GM18909 (cell line): ENCODE measurements at regions not wholly inside any gene's neighbourhood (a gene's known extent, or its start where the extent isn't known, plus 50 kb on each side); places are given as distances from the start of the nearest gene placed in this dataset.

ENCODE experiments used
- ATAC-seq: cut with Tn5 transposase; IDR thresholded peaks from one replicate; pipeline ENCODE4 v1.9.1; 2021; ENCODE audit warnings: mild to moderate bottlenecking; ENCODE audit not compliant: unreplicated experiment, poor library complexity

DNA sequence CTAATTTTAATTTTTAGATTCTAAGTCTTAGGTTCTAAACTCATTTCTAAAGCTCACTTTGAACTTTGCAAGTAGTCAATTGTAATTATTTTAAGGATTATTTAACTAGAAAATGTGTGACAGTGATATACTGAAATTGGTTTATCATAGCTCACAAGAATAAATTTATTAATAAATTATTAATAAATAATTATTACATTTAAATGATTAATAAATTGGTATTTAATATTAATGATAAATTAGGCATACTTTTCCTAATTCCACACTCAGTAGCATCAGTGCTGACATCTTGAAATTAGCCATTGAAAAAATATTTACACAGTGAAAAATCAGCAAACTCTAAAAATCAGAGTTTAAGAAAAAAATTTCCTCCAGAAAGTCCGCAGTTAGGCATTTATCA, 433.7 kb downstream of the FIGN start:
- ATAC-seq = no peak

DNA sequence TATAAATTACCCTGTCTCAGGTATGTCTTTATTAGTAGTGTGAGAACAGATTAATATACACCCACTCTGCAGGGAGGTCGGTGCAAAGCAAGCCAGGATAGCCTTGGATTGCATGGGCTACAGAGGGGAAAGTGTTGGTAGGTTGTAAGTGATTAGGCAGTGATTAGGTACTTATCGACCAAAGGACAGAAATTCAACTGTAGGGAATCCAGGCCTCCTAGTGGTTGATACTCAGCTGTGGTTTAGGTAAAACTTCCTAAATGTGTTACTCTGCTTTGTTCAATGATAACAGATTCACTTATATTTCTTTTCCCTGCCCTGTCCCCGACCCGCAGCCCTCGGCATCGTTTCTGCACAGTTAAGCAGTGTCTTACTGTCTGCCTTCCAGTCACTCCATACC, 444.0 kb downstream of the FIGN start:
- ATAC-seq = no peak

DNA sequence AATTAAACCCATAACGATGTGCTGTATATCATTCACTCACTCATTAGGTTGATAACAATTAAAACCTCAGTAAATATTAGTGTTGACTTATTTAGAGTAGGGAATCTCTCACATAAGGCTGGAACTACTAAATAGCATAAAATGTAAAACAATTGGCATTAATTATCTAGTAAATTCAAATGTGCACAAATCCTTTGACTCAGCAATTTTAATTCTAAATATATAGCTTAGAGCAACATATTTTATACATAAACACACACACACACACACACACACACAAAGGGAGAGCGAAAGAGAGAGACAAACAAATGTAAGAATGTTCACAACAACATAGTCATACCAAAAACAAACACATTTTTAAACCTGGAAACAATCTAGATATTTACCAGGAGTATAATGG, 443.1 kb upstream of the KCNH7 start:
- ATAC-seq = no peak

DNA sequence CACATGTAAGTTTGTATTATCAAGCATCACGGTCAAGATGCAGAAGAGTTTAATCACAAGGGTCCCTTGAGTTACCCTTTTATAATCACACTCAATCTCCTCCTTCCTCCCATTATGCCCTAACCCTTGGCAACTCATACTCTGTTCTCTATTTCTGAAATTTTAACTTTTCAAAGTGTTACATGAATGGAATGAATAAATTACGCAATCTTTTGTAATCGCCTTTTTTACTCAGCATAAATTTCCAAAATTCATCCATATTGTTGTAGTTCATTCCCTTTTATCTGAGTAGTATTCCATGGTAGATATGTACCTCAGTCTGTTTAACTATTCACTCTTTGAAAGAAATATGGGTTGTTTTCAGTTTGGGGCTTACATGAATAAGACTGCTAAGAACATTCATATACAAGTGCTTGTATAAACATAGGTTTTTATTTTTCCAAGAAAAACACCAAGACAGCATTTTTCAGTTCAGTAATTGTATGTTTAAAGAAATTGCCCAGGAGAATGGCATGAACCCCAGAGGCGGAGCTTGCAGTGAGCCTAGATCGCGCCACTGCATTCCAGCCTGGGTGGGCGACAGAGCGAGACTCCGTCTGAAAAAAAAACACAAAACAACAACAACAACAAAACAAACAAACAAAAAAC, 430.9 kb upstream of the KCNH7 start:
- ATAC-seq = no peak

DNA sequence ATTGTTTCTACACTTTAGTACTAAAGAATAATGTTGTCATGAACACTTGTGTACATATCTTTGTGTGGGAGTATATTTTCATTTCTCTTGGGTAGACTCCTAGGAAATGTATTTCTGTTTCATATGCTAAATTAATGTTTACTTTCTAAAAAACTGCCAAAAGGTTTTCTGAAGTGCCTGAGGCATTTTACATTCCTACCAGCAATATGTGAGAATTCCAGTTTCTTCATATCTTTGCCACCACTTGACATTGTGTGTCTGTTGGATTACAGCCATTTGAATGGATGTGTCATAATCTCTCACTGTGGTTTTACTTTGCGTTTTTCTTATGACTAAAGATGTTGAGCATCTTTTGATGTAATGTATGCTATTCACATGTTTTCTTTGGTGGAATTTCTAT, 428.2 kb upstream of the KCNH7 start:
- ATAC-seq = no peak

DNA sequence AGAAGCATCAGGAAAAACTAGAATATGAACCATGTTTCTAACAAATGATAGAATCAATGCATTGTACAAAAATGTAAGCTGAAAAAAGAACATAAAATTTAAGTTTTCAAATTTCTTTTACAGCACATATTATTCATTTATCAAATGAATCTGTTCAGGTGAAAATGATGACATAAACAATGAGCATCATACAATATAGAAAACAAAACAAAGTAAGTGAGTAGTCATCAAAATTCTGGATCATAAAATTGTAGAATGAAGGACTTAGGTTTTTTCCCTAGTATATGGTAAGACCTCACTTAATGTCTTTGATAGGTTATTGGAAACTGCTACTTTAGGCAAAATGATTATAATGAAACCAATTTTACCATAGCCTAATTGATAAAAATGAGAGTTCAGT, 427.0 kb upstream of the KCNH7 start:
- ATAC-seq = no peak

DNA sequence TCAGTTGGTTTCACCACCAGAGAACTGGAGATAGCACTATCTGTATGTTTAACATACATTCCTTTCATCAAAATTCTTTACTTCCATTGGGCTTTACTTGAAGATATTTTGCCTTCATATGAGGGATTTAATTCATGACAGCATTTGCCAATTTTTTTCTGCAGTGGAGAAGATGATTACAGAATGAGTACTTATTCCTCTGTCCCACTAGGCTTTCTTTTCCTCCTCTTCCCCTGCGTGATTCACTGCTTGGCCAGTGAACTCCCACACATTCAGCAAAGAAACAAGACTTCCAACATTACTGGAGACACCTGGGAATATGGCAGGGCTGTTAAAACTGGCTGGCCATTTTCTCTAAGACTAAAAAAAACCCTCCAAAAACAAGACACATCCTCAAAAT, 425.8 kb upstream of the KCNH7 start:
- no peak for ATAC-seq

DNA sequence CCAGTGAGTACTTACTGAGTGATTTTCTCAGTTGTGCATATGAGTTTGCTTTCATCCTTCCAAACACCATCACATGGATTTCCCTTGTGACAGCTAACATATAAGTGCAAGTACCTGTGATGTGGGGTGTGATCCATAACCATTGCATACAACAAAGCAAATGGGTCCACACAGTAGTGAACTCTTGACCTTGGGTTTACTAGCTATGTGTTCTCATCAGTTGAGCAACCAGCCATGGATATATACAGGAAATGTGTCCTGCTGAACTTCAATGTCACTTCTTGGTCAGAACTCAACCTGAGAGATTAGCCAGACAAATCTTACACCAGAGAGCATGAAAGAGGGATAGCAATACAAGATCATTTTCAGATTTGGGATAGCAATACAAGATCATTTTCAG, 420.9 kb upstream of the KCNH7 start:
- ATAC-seq = no peak

DNA sequence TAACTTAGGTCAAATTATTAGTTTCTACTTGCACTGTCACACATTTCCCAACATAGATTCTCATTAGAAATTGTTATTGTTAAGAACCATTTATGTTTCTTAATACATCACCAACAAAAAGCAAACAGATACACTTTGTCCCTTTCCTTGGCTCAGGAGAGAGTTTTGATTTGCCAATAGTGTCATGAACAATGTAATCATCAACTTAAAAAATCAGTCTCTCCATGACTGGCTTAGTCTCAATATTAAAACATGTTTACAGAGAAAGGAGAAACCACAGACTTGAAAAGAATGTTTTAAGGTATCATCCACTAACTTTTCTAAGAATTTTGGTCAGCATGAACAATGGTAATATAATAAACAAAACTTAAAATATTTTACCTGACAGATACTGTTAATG, 416.5 kb upstream of the KCNH7 start:
- no peak for ATAC-seq

DNA sequence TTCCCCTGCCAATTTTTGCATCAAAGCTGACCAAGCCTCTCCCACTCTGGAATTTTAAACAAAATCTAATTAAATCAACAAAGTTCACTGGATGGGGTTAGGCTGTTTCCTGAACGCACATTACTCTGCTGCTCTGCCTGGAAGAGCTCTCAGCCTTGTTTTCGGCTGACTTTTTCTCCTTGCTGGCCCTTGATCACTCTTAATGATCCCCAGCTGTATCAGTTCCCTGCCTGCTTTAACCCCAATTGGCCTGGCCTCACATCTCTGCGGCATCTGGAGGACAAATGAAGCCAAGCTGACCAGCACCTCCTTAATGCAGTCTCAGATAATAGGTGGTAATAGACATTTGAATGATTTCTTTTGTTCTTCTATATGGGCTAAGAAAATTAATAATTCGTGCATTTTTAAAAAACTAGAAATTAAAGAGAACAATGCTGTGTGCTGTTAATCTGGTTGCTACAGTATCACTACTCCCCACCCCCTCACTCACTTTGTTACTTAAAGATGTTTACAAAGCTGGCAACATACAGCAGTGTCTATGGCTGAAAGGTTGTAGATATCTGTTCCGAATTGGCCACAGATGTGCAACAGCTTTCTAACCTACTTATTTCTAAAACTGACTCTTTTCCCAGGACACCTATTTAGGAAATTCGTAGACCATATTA, 415.2 kb upstream of the KCNH7 start:
- no peak for ATAC-seq

DNA sequence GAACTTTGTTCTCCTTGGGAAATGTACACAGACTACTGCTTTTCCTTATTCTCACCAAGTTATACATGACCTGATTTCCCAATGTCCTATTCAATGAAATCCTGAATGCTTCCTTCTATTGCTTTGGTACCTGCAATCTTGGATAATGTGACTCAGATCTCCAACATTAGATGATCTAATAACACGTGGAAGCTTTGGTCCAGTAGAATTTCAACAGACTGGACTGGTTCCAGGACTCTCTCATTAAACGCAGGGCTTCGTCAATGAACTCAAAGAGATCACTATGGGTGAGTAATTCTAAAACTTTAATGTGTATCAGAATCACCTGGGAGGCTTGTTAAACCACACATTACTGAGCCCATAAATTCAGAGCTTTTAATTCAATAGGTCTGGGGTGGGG, 413.6 kb upstream of the KCNH7 start:
- ATAC-seq = no peak

DNA sequence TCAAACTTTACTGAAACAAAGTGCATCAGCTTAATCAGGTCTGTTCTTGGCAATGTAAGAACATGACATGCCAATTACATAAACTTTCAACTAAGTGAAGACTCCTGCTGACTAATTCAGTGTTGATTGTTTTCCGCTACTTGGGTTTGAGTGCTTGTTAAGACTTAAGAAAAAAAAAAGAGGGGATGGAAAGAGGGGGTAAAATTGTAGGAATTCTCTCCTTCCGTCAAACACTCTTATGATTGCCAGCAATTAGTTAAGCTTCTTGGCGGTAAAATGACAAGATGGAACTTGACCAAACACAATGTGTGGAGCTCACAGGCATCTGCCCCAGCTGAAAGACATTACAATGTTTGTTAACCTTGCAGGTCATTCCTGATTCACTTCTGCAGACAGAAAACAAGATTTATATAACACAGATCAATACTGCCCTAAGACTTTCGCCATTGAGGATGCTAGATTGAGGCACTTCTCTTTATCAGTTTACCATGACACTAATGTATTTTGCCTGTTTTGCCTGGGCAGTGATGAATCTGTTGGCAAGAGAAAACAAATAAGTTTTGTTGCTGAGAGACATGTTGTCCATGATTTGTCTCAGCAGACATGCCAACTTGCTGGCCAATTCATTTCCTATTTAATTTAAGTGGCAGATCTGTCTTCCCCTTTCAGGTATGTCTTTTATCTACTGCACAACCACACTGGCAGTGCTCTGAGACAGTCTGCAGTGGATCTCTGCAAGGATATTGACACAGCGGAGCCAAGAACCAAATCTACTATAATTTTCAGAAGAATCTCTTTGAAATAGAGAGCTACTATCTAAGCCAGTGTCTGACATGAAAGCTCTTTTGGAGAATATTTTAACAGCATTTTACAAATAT, 410.0 kb upstream of the KCNH7 start:
- no peak for ATAC-seq

DNA sequence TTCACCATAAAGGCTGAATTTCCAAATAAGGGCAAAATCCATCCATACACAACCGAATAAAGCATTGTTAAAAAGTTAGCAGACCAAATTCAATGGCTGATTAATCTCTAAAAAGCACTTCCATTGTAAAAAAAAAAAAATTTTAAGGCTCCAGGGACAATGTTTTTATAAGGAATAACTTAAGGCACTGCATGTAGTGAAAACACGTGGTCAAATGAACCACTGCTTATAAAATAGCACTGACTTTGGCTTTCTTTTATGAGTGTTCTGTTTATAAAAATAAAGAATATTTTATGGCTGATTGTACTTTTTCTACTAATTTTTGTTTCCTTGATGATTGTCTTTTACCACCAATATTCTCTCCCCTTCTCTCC, 409.3 kb upstream of the KCNH7 start:
- ATAC-seq = no peak

DNA sequence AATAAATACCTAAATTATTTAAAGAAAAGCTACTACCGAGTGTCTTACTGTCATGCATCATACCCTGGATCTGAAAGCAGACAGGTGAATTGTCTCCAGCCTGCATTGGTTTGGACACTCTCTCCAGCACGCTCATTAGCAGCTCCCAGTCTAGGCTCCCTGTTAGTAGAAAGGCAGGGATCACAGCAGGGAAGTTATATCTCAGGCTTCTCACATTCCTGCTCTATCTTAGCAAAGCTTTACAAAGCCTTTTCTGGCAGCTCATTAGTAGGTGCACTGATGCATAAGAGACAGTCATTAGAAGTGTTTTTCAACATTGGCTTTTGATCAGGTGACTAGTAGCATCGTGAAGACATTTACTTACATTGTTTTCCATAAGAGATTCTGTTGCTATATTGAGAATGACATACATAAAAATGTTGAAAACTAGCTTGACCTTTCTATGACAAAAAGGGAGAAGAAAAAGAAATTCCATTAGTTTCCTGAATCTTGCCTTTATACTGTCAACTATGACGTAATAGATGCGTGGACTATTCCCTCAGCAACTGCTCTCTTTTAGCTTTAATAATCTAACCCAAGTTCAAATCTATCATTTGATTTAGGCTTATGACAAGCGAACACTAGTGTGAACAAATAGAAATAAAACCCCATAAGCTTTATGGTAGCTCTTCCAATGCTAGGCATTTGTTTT, 408.7 kb upstream of the KCNH7 start:
- ATAC-seq = no peak

DNA sequence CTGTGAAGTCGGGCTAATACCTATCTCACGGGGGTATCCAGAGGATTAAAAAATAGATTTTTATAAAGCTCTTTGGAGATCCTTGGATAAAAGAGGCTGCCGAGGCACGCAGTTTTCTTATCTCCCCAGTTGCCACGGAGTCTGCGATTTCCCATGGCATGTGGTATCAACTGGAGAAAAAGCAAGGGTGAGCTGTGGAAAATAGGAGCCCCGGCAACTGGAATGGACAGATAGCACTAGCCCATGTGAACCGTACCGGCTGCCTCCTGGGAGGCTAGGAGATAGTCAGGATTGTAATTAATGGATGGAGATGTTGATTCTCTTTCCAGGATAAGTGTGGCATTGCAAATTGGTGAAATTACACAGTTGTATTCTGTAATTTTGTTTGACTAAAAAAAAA, 407.6 kb upstream of the KCNH7 start:
- ATAC-seq = no peak

DNA sequence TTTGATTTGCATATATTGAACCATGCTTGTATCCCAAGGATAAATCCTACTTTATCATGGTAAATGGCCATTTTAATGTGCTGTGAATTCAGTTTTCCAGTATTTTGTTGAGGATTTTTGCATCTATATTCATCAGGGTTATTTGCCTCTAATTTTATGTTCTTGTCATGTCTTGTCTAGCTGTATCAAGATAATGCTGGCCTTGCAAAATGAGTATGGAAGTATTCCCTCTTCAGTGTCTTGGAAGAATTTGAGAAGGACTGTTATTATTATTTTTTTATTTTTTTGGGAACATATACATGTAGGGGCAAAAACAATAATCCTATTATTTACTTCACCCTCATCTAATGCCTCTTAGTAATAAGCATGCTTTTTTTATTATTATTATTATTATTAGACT, 398.0 kb upstream of the KCNH7 start:
- ATAC-seq = no peak

DNA sequence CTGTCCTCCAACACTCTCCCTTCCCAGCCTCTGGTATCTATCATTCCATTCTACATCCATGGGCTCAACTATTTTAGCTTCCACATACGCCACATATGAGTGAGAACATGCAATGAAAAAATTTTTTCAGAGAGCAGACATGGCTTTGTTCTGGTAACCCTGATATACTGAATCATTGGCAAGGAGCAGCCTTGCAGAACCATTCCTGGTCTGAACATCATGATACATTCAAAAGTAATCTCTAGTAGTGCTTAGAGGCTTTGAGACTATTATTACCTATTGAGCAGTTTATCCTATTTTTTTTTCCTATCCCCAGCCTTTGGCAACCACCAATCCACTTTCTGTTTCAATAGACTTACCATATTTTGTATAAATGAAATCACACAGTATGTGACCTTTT, 393.1 kb upstream of the KCNH7 start:
- no peak for ATAC-seq

DNA sequence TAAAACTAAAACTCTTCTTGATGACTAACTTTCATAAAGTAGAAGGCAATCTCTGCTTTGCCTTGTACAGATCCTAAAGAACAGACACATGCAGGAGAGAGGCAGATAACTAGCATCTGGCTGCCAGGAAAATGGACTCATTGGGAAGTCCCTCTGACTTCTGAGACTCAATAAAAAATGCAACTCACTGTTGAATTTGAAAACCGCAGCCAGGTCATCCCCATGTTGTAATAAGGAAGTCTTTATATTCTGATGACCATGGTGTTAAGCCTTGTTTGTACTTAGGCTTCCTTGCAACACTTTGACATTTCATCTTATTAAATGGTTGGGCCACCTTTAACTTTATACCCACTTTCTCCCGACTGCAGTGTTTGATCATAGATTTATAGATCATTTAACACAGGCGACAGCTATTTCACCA, 375.1 kb upstream of the KCNH7 start:
- no peak for ATAC-seq

DNA sequence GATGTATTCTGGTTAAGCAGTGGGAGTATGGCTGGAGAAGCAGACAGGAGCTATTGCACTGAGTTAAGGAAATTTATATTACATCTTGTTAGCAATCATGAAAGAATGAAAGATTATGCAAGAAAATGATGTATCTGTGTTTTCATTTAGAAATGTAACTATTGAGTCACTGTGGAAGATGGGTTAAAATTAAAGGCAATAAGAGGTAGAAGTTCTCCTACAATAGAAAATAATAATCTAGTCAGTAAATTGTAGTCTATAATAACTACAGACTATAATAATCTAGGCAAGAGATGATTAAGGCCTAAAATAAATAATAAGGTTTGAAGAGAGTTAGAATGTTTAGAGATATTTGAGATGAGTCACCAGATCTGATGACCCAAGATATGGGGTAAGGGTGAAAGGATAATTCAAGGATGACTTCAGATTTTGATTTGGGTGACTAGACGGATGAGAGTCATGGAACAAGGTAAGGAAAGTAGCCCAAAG, 371.9 kb upstream of the KCNH7 start:
- no peak for ATAC-seq

DNA sequence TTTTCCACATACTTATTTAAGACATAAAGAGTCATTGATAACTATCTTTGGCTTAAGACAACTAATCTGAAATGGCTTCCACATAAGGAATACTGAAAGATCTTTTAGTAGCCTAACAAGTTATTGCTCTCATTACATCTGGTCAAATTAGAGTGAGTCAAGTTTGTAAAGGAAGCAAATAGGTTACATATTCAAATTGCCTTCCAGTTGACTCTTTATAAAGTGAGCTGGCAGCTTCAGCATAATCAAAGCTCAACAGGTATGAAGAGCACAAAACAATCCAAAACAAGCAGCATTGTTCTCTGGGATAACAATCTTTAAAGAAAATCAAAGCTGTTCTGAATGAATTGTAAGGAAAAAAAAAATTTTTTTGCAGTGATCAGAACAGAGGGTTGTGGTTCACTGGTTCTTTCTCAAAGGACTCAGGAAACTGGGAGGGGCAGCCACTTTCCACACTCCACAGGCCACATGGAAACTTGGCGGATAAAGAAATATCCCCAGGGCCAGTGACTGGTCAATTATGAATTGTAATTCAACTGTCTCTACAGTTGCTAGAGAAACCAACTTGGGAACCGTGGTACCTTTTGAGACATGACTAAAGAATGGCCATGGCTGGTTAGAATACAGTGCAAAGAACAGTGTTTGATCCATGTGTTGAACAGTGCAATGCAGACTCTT, 369.3 kb upstream of the KCNH7 start:
- ATAC-seq = no peak
